Activated CD4-positive, alpha-beta T cell treated with anti-CD3 and anti-CD28 coated beads for 24 hours (primary cell): ENCODE measurements at regions not wholly inside any gene's neighbourhood (a gene's known extent, or its start where the extent isn't known, plus 50 kb on each side); places are given as distances from the start of the nearest gene placed in this dataset.

Source experiments
- DNase-seq, 2 donors: peaks; one replicate each; pipeline ENCODE4 v3.0.0-alpha.2; 2020; ENCODE audit warnings: low read depth in 2 of 2

DNA sequence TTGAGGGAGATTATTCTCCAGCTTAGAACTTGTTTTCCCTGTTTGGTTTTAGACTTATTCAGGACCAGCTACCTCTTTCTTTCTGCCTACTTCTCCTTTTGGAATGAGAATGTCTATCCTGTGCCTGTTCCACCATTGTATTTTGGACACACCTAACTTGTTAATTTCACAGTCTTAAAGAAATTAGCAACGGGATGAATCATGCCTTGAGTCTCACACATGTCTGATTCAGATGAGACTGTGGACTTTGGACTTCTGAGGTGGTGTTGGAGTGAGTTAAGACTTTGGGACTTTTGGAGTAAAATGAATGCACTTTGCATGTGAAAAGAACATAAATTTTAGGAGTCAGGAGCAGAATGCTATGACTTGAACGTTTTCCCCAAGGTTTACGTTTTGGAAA, 581.4 kb downstream of the CDH11 start:
- DNase-seq, result no peak

DNA sequence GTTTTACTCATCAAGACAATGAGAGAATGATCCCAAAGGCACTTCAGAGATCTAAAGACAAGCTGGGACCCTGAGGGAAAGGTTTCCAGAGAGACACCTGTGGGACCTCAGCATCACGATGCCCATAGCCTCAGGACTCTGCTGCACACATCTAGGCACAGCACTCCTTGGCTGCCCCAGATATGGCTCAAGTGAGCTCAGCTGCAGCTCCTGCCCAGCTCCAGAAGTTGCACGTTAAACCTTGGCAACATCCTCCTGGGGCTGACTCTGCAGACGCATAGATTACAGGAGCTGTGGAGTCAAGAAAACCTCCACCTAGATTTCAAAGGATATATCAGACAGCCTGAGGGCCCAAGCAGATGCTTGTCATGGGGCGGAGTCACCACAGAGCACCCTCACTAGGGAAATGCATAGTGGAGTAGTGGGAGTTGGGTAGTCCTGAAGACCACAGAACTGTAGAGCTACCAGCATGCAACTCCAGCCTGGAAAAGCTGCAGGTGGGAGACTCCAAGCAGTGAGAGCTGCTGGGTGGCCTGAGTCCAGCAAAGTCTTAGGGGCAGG, 582.0 kb downstream of the CDH11 start:
- no peak for DNase-seq

DNA sequence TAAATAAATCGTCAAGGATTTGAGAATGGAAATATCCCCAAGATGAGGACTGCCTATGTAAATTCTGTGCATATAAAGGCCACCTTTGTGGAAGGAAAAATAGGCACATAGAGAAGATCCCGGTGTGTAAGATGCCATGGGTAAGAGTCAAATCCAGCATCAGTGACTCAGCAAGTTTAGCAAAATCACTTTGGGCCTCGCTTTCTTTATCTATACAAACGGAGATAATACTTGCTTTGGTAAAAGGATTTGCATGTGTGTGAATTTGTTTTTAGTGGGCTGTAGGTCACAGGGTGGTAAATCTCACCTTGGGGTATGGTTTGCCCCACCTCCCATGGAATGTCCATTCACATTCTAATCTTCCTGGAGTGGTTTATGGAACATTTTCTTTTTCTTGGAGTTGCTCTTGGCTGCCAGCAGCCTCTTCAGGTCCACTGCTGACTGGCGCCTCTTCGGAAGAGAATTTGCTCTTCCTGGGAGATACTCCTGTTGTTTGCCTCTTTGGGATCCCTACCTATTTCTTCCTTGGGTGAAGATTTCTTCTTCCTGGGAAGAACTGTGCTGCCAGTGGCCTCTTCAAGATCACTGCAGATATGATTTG, 587.6 kb downstream of the CDH11 start:
- no peak for DNase-seq

DNA sequence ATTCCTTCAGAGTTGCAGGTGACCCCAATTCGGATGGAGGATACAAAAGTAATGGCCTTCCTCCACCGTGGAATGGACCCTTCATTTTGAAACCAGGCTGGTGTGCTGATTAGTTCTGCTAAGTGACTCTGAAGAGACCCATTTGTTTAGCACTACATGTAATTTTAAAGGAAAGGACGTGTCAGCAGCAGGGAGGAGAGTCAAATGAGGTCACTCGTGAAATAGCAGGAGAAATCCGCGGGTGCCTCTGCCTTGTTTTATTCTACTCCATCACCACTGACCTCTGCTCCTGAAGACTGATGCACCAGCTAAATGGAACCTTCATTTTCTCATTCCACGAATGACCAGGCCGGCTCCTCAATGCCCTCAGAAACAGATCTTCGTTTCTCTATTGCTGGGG, 589.2 kb downstream of the CDH11 start:
- DNase-seq, result no peak

DNA sequence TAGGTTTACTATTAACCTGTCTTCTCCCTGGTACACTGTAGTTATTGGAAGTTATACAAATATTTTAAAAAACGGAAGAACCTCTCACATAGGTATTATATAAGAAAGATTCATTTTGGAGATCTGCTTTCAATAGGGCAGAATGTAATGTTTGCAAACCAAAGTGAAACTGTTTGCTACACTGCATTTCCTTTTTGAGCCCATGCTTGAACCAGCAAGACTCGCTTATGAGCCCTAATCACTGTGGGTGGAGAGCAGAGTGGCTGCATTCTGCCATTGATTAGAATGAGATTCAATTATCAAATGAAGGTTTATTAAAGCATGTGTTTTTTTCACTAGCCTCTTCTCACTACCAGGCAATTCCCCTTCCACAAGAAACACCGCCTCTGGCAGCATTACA, 589.7 kb downstream of the CDH11 start:
- no peak for DNase-seq

DNA sequence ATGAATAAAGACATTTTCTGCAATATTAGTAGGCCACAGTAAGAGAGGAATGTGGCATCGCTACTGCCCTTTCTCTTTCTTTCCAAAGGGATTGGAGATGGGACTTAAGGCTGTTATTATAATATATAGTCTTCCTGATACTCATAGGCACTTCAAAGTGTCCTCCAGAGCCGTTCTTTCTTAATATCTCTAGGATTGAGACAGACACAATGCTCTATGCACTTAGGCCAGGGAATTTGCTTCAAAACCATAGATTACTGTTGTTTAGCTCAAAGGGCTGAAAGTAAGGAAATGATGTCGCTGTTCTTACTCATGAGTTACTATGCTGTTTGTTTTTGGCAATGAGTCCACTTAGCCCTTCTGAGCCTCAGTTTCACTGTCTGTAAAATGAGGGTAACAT, 590.5 kb downstream of the CDH11 start:
- no peak for DNase-seq

DNA sequence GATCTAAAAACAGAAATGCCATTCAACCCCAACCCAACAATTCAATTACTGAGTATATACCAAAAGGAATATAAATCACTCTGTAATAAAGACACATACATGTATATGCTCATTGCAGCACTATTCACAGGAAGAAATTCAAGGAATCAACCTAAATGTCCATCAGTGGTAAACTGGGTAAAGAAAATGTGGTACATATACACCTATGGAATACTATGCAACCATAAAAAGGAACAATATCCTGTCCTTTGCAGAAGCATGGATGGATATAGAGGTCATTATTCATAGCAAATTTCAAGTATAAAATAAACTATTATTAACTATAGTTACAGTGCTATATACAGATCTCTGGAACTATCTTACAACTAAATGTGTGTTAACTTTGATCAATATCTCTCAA, 599.3 kb downstream of the CDH11 start:
- DNase-seq, result no peak

DNA sequence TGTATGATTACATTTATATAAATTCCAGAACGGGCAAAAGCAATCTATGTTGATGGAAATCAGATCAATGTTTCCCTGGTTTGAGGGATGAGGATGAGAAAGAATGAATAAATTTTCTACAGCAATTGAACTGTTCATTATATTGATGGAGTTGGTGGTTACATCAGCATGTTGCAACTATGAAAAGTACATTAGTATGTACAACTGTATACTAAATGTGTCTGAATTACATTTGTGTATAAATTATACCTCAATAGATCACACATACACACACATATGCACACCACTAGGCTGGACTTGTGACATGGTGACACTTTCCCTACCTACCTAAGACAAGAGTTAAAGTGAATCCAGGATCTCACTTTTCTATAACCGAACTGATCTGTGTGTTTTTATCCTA, 608.0 kb downstream of the CDH11 start:
- DNase-seq, result no peak

DNA sequence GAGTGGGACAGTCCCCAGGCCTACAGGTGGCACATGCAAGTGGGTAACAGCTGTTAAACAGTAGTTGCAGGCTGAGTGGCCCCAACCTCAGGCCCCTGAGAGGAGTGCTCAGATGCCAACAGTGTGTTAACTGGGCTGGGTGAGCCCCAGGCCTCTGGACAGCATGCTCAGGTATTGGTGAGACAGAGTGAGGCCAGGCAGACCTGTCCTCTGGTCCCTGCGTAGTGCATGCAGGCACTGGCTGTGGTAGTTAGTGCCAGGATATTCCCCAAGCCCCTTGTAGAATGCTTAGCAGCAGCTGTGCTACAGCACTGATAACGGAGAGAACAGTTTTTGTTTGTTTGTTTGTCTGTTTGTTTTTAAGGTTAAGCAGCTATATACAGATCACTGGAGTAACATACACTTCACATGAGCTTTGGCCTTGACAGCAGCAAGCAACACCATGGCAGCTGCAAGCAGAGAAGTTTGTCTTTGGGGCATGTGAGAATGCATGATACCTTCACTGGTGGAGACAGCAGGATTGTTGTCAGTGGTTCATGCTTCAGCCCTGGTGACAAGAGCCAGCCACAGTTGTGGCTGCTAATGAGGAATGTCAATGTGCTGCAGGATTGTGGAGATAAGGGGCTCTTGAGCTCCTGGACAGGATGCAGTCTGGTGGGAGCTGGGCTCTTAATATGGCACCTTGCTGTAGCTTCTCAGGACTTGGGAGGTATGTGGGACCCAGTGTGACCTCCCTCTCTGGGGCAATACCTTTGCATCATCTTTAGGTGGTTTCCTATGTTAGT, 614.4 kb downstream of the CDH11 start:
- no peak for DNase-seq

DNA sequence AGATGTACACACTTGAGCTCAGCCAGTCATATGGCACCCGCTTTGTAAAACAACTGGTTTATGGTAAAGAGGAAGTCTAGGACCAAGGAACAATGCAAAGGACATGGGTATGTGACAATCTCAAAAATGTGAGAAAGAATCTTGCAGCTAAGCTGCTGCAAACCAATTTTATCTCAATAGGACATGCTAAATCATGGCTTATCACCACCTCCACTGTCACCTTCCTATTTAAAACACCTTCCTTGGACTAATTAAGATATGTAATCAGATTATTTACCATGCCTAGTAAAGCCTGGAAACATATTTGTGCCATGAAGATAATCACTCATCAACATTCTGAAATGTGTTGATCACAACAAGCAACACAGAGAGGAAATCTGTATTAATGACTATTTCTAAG, 622.7 kb downstream of the CDH11 start:
- no peak for DNase-seq

DNA sequence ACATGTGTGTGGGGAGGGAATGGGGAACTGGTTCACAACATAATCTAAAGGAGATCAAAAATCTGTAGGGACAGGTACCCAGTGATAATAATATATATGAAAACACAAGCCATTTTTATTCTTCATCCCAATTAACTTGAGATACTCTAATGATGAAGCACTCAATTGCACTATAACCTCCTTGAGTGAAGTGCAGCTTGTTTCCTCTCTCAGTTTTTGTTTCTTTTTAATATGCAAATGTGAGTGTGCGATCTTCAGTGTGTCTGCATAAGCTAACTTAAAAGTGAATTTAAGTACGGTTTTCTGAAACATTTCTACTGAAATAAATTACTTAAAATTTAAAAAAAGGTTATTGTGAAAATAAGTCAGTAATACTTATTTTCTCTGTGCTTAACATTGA, 623.5 kb downstream of the CDH11 start:
- DNase-seq, result no peak

DNA sequence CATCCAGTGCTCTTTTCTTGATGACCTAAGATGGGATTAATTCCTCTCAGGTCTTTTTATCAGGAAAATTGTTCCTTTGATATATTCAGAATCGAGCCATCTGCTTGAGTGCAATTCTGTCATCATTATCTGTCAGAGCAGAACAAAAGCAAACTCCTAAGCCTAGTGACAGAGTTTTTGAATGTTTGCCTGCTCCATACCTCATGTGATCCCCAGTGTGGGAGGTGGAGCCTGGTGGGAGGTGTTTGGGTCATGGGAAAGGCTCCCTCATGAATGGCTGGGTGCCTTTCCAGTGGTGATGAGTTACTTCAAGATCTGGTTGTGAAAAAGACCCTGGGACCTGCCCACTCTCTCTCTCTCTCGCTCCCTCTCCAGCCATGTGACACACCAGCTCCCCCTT, 628.2 kb downstream of the CDH11 start:
- DNase-seq, result no peak

DNA sequence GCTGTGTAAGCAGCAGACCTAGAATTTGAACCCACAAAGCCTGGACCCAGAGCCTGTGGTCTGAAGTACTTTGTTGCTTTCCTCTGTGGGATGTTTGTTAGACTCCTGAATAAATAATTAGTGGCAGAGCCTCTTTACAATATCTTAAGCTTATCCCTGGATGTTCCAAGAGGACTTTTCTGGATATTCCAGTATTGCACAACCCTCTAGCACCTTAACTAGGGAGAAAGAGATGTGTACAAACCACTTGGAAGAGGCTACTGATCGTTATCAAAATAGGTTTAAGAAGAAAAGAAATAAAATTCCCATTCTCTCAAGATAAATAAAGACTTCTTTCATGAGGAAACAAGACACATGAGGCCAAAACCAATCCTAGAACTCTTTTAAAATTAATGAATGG, 632.4 kb downstream of the CDH11 start:
- DNase-seq, result no peak

DNA sequence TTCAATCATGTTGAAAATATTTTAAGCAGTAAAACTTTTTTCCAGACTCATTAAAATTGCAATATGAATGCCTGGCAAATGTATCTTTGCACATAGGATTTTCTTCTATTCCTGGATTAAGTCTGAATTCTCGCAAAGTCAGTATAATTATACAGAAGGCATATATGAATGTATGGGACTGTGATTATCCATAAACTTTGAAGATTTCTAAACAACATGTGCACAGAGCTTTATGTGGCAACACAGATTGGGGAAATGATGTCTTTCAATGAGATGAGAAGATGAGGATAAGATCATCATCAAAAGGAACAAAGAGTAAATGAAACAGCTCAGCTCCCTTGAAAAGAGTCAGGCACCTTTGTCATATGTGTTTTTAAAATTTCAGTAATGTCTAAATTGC, 635.3 kb downstream of the CDH11 start:
- DNase-seq, result no peak

DNA sequence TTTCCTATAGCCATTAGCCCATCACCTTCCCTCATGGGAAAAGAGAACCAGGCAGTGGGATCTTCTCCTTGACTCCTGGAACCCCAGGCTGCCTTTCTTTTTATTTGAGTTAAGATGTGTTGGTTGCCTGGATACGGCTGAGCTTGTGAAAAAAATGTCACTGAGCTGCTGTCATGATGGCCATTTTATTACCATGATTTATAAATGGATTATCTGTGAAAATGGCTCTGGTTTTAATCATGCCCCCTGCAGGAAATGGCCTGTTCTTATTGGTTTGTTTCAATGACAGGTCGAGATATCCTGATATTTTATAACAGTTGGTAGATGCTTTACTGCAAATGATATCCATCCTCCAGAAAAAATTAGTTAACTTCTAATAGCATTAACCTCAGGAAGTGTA, 640.4 kb downstream of the CDH11 start:
- DNase-seq, result no peak

DNA sequence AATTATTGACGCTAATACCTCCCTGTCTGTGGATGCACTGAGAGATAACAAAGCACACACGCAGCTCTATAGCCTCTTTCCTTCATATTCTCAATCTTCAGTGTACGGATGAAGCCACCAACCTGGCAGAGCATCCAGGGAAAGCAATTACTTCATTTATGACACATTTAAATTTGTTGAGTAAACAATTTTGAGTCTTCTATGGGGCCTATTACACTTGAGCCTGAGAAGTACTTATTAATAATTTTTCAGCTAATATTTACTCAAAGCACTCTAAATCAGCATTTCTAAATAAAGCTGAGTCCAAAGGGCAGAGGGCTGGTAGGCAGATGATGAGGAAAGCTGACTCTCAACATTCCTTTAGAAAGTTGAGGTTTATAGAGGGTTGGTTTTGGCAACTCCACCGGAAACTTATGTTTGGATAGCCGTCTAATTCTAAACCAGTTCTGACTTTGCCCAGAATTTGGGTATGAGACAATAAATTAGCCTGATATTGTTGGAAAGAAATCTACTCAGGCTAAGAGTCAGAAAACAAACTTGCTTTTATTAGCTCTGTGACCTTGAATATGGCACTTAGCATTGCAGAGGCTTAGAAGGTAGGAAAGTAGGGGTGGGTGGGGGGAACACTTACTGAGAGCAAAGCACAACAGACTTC, 643.5 kb downstream of the CDH11 start:
- DNase-seq, result no peak

DNA sequence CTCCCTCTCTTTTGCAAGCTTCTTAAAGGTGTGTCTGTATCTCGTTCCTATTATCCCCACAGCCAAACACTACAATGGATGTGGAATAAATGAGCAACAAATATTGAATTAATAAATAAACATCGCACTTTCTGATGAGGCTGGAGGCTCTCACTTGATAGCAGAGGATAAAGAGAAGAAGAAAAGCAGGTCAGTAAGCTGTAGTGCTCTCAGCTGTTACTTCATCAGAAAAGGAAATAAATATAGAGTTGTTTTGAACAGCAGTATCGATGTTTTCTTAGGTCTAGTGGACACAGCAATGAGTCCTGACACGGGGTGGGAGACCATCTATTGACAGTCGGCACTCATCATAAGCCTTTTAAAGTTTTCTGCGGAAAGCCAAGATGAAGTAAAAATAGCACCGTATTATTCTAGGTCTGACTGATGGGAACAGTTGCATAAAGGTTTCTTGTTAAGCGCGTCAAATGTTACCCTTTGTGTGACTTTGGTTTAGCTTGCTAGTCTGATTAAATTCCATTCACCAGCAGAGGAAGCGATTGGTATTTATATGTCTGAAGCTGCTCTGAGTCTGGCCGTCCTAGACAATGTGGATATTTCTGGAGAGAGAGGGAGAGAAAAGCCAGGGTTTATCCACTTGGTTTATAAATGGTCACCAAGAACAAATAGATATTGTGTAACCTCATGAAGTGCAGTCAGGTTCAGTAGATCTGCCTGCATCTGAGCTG, 646.1 kb downstream of the CDH11 start:
- DNase-seq, result no peak

DNA sequence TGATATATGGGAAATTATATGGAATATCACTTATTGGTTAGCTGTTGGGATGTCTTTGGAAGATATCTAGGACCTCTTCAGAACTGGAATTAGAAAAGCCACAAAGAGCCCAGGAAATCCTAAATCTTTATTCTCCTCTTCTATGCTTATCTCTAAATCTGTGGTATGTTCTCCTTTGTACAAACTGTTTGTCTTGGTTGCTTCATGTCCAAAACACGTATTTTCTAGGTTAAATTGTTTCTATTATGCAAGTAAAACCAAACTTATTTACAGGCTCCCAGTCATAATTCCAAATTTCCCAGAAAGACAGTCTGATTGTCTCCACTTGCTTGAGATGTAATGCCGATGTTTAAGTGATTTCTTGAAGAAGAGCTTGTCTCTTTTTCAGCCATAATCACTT, 650.9 kb downstream of the CDH11 start:
- DNase-seq, result no peak

DNA sequence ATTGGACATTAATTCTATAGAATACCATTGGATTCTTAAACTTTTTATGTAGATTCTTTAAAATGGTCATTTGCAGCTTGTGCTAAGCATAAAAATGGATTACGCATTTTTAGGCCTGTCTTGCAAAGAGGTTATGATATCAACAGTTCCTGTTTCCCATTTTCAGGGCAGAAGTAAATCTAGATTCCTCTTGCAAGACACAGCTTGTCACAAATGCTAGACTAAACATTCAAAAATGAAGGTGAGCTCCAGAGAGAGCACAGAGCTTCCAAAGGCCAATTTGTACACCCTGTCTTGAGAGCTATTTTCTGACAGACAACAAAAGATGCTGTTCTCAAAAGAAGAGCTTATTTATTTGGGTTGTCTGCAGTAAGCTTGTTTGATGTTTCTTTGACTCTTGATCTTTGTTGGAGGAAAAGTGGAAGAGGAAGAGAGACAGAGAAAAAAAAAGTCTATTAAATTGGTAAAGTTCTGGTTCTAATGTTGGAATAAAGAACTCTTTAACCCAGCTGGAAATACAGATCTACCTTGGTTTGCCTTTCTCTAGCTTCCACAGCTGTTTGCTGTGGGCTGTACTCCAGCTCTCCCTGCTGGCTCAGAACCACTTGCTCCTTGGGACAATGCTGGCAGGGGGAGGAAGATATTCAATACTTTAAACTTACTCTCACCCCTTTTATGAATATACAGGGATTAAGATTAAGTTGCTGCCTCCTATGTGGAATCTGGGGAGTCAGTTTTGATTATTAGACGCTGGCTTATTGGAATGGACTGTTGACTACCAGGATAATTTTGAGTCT, 651.8 kb downstream of the CDH11 start:
- no peak for DNase-seq

DNA sequence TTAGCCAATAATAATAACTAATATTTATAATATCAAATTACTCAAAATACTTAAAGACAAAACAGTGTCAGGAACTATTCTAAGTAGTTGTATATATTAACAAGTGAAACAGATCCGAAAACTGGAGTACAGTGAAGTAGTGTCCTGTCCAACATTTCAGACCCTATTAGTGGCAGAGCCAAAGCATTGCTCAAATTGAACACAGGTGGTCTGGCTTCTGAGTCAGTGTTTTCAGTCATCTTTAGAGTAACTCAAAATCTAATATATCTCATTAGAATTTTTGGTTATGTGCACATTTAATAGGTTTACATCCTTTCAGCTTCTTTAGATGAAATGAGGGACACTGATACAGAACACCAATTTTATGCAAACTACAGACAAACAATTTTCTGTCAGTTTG, 652.5 kb downstream of the CDH11 start:
- no peak for DNase-seq

DNA sequence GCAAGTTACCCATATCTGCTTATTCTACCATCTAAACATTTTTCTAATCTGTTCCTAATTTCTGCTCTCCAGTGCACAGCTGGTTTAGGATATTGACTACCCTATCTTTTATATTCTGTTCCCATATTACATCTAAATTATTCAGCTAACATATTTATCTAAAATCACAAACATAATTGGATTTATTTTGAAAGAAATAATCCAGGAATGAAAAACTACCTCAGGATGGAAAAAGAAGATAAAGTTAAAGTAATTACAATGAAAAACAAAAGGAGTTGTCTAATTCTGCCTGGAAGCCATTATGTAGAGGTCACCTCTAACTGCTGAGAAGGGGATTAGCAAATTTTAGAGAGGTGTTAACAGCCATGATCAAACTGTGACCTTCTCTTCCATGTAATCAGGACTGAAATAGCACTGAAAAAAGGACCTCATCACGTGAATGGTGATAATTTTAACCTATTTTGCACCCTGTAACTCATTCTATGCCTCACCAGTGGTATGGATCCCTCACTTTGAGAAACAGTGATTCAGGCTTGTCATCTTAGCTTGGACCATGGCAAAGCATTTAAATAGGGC, 653.3 kb downstream of the CDH11 start:
- DNase-seq, result no peak
